HEK293 (cell line): ENCODE measurements at regions not wholly inside any gene's neighbourhood (a gene's known extent, or its start where the extent isn't known, plus 50 kb on each side); places are given as distances from the start of the nearest gene placed in this dataset.

Experiments
- MEIS1 ChIP-seq: sonication (generic); formaldehyde crosslinking; IDR thresholded peaks from 2 replicates; pipeline ENCODE4 v1.8.1; 2022; ENCODE audit warnings: missing genetic modification reagents, mild to moderate bottlenecking, borderline replicate concordance
- YY1 ChIP-seq: fragments of 450-650 bp; formaldehyde crosslinking; IDR thresholded peaks from 2 replicates; pipeline ENCODE4 v1.5.1; 2018; ENCODE audit warnings: missing biosample characterization, missing genetic modification characterization
- ZNF202 ChIP-seq: fragments of 450-650 bp; formaldehyde crosslinking; IDR thresholded peaks from 2 replicates; pipeline ENCODE4 v1.5.1; 2016; ENCODE audit warnings: missing biosample characterization, missing genetic modification characterization, borderline replicate concordance

GRCh38 chr7:3159445-3159844 lies 115.8 kb upstream of the CARD11 start:
- TF ChIP-seq ZNF202 (tag by site-specific recombination): no peak
- TF ChIP-seq MEIS1 (CRISPR knock-in tag): no peak
- no peak for TF ChIP-seq YY1 (tag by site-specific recombination)
